MM.1S (cell line): ENCODE measurements at regions not wholly inside any gene's neighbourhood (a gene's known extent, or its start where the extent isn't known, plus 50 kb on each side); places are given as distances from the start of the nearest gene placed in this dataset.

Experiments
- DNase-seq: peaks from one replicate; pipeline ENCODE4 v3.0.0-alpha.2; 2015
- H2AFZ ChIP-seq: fragments of 300-600 bp; sonication (generic); 2 replicates; pipeline ENCODE4 v1.6.0; 2016; ENCODE audit warnings: antibody characterized with exemption, low read length
- H3F3A ChIP-seq: fragments of 300-600 bp; sonication (generic); 2 replicates; pipeline ENCODE4 v1.6.1; 2016; ENCODE audit warnings: mild to moderate bottlenecking, antibody characterized with exemption, low read length, moderate library complexity, mixed read lengths; ENCODE audit not compliant: insufficient read depth
- H3K27ac ChIP-seq: fragments of 300-600 bp; sonication (generic); 2 replicates; pipeline ENCODE4 v1.5.1; 2016; ENCODE audit warnings: mild to moderate bottlenecking, low read length
- H3K27me3 ChIP-seq: fragments of 300-600 bp; sonication (generic); replicated peaks from 2 replicates; pipeline ENCODE4 v1.6.0; 2016; ENCODE audit warnings: low read length; ENCODE audit not compliant: insufficient read depth
- H3K36me3 ChIP-seq: fragments of 300-600 bp; sonication (generic); replicated peaks from 2 replicates; pipeline ENCODE4 v1.6.1; 2016; ENCODE audit warnings: mild to moderate bottlenecking, low read length, mixed read lengths; ENCODE audit not compliant: insufficient read depth
- H3K4me1 ChIP-seq: fragments of 300-600 bp; sonication (generic); 2 replicates; pipeline ENCODE4 v1.6.1; 2016; ENCODE audit warnings: low read length, mixed read lengths
- H3K4me2 ChIP-seq: fragments of 300-600 bp; sonication (generic); 2 replicates; pipeline ENCODE4 v1.6.0; 2016; ENCODE audit warnings: low read depth, low read length
- H3K4me3 ChIP-seq: fragments of 300-600 bp; sonication (generic); 2 replicates; pipeline ENCODE4 v1.5.1; 2016; ENCODE audit warnings: low read length, mixed read lengths
- H3K79me2 ChIP-seq: fragments of 300-600 bp; sonication (generic); 2 replicates; pipeline ENCODE4 v1.6.1; 2016; ENCODE audit warnings: mixed run types, low read length, mixed read lengths
- H3K9ac ChIP-seq: fragments of 300-600 bp; sonication (generic); 2 replicates; pipeline ENCODE4 v1.6.1; 2016; ENCODE audit warnings: low read length, mixed read lengths
- H3K9me2 ChIP-seq: fragments of 300-600 bp; sonication (generic); replicated peaks from 2 replicates; pipeline ENCODE4 v1.6.1; 2016; ENCODE audit warnings: mild to moderate bottlenecking, low read length, mixed read lengths; ENCODE audit not compliant: insufficient read depth
- H3K9me3 ChIP-seq: fragments of 300-600 bp; sonication (generic); replicated peaks from 2 replicates; pipeline ENCODE4 v1.6.1; 2016; ENCODE audit warnings: mild to moderate bottlenecking, low read length, mixed read lengths; ENCODE audit not compliant: insufficient read depth
- H4K20me1 ChIP-seq: fragments of 300-600 bp; sonication (generic); 2 replicates; pipeline ENCODE4 v1.6.1; 2016; ENCODE audit warnings: mild to moderate bottlenecking, low read length, moderate library complexity, mixed read lengths; ENCODE audit not compliant: insufficient read depth
- EZH2 ChIP-seq: fragments of 300-600 bp; sonication (generic); optimal IDR thresholded peaks from 2 replicates; pipeline ENCODE3; 2017; ENCODE audit warnings: low read depth, mild to moderate bottlenecking, antibody characterized with exemption, low read length, mixed read lengths
- EZH2phosphoT487 ChIP-seq: fragments of 300-600 bp; sonication (generic); IDR thresholded peaks from 2 replicates; pipeline ENCODE4 v1.6.1; 2018; ENCODE audit warnings: antibody characterized with exemption, low read length
- TF ChIP-seq, protein P1 (sequence below): fragments of 300-600 bp; sonication (generic); IDR thresholded peaks from 2 replicates; pipeline ENCODE4 v1.5.1; 2016; ENCODE audit warnings: antibody characterized with exemption, low read length, mixed read lengths

DNA sequence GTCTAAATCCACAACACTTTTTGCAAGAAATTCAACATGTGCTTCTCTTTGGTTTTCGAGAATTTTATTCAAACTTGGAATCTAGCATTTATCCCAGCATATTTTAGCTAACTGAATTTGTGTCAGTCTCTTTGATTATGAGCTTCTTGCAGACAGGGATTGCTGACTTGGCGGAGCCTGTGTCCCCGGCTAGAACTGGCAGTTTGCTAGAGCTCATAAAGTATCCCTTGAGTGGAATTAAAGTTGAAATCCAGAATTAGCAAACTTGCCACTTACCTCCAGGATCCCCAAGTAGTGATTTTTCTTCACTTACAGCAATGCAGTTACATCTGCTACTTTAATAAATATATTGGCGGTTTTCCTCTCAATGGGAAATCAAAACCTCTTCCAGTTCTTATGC, 306.9 kb downstream of the AACS start:
- TF ChIP-seq, protein P1, sequence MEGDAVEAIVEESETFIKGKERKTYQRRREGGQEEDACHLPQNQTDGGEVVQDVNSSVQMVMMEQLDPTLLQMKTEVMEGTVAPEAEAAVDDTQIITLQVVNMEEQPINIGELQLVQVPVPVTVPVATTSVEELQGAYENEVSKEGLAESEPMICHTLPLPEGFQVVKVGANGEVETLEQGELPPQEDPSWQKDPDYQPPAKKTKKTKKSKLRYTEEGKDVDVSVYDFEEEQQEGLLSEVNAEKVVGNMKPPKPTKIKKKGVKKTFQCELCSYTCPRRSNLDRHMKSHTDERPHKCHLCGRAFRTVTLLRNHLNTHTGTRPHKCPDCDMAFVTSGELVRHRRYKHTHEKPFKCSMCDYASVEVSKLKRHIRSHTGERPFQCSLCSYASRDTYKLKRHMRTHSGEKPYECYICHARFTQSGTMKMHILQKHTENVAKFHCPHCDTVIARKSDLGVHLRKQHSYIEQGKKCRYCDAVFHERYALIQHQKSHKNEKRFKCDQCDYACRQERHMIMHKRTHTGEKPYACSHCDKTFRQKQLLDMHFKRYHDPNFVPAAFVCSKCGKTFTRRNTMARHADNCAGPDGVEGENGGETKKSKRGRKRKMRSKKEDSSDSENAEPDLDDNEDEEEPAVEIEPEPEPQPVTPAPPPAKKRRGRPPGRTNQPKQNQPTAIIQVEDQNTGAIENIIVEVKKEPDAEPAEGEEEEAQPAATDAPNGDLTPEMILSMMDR, result no peak
- TF ChIP-seq EZH2phosphoT487 (no peak), EZH2 (no peak)
- H2AFZ ChIP-seq, result no peak overlapping the region
- H3K4me3 ChIP-seq, result no peak overlapping the region
- no peak overlapping the region for H3K4me2 ChIP-seq
- H3K79me2 ChIP-seq, result no peaks in the 10 kb centered on the region
- H3K4me1 ChIP-seq, result no peaks in the 10 kb centered on the region
- DNase-seq, result no peak
- H3K9me3 ChIP-seq, result no peaks in the 10 kb centered on the region
- H3K27me3 ChIP-seq, result no peaks in the 10 kb centered on the region
- no peak overlapping the region for H3K9ac ChIP-seq
- H3K27ac ChIP-seq, result no peak overlapping the region
- H3F3A ChIP-seq, result no peaks in the 10 kb centered on the region
- H3K36me3 ChIP-seq, result no peaks in the 10 kb centered on the region
- H3K9me2 ChIP-seq, result no peaks in the 10 kb centered on the region
- no peaks in the 10 kb centered on the region for H4K20me1 ChIP-seq

DNA sequence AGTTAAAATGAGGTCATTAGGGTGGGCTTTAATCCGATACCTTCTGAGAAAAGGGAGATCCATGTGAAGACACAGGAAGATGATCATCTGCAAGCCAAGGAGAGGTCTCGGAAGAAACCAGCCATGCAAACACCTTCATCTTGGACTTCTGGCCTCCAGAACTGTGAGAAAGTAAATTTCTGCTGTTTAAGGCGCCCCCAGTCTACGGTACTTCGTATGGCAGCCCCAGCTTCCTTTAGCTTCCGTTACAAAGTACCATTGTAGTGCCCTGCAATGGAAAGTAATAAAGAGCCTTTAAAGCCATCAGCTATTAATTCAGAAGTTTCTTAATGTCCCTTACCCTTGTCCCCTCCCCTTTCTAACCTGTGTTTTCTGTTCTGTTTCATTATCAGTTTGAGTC, 308.1 kb downstream of the AACS start:
- H3K9me2 ChIP-seq, result no peaks in the 10 kb centered on the region
- no peaks in the 10 kb centered on the region for H3K36me3 ChIP-seq
- DNase-seq, result no peak
- TF ChIP-seq EZH2 (no peak), EZH2phosphoT487 (no peak)
- TF ChIP-seq, protein P1, result no peak
- no peaks in the 10 kb centered on the region for H3K9me3 ChIP-seq
- no peak overlapping the region for H3K27ac ChIP-seq
- H2AFZ ChIP-seq, result no peak overlapping the region
- H3K4me2 ChIP-seq, result no peak overlapping the region
- no peak overlapping the region for H3K4me3 ChIP-seq
- H3K4me1 ChIP-seq, result no peaks in the 10 kb centered on the region
- H3K27me3 ChIP-seq, result no peaks in the 10 kb centered on the region
- H3K9ac ChIP-seq, result no peak overlapping the region
- no peaks in the 10 kb centered on the region for H3F3A ChIP-seq
- no peaks in the 10 kb centered on the region for H3K79me2 ChIP-seq
- no peaks in the 10 kb centered on the region for H4K20me1 ChIP-seq

DNA sequence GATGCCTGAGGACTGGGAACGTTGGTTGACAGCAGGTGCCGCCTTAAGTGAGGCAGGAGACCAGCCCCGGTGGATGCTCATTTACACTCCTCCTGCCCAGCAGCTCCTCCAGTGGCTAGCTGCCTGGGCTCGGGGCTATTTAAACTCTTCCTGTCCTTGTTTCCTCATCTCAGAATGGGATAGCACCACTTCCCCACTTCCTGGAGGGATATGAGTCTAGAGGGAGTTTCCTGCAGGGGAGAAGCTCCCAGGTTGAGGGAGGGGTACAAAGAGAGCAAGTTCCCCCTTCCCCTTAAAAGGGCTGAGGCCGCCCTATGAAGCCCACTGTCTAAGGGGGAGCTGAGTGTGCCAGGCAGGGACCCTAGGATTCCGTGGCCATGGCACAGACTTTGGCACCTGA, 311.2 kb downstream of the AACS start:
- Histone ChIP-seq H3K4me3 (no peak overlapping the region), H3K4me2 (no peak overlapping the region), H3K27ac (no peak overlapping the region), H3K9ac (no peak overlapping the region), H3K9me3 (no peaks in the 10 kb centered on the region), H3K4me1 (no peaks in the 10 kb centered on the region), H3K9me2 (no peaks in the 10 kb centered on the region), H3K27me3 (no peaks in the 10 kb centered on the region), H3K36me3 (no peaks in the 10 kb centered on the region), H2AFZ (no peak overlapping the region), H3K79me2 (no peaks in the 10 kb centered on the region), H3F3A (no peaks in the 10 kb centered on the region), H4K20me1 (no peaks in the 10 kb centered on the region)
- TF ChIP-seq, protein P1, result no peak
- no peak for TF ChIP-seq EZH2phosphoT487
- DNase-seq, result no peak

DNA sequence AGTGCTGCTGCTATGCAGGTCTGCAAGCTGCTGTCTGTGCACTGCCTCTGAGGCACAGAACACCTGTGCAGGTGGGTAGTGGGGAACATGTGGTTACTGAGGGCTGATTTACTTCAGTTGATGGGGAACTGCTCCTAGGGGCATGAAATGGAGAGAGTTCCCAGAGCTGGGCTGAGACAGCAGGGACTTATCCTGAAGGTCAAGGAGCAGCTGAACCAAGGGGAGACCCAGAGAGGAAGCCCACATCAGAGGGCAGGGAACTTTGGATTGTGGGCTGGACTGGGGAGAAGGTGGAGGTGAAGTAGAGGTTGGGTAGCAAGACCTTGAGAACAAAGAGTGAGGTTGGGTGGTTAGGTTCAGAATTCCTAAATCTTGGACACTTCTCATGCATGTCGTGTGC, 311.9 kb downstream of the AACS start:
- TF ChIP-seq EZH2 (no peak), EZH2phosphoT487 (no peak)
- TF ChIP-seq, protein P1, result no peak
- no peak for DNase-seq
- no peaks in the 10 kb centered on the region for H3K9me2 ChIP-seq
- H3K9me3 ChIP-seq, result no peaks in the 10 kb centered on the region
- H3K27ac ChIP-seq, result no peak overlapping the region
- H3K27me3 ChIP-seq, result no peaks in the 10 kb centered on the region
- H3K79me2 ChIP-seq, result no peaks in the 10 kb centered on the region
- no peaks in the 10 kb centered on the region for H3F3A ChIP-seq
- H4K20me1 ChIP-seq, result no peaks in the 10 kb centered on the region
- H3K36me3 ChIP-seq, result no peaks in the 10 kb centered on the region
- no peak overlapping the region for H3K9ac ChIP-seq
- no peak overlapping the region for H2AFZ ChIP-seq
- no peak overlapping the region for H3K4me3 ChIP-seq
- no peaks in the 10 kb centered on the region for H3K4me1 ChIP-seq
- H3K4me2 ChIP-seq, result no peak overlapping the region
